Stimulated activated CD4-positive, alpha-beta T cell treated with anti-CD3 and anti-CD28 coated beads, Interleukin-4, amount 100 ng/mL, for 48 hours (primary cell): ENCODE measurements at regions not wholly inside any gene's neighbourhood (a gene's known extent, or its start where the extent isn't known, plus 50 kb on each side); places are given as distances from the start of the nearest gene placed in this dataset.
A peak's percentile ranks its signal among the peaks of the same experiment; 100 is the strongest.
"Not testable (repeated sequence)": the region's sequence is repeated elsewhere in the genome, so short reads cannot be mapped to it uniquely, and the experiment has no call there.

ENCODE experiments used
- DNase-seq, 2 donors: peaks; one replicate each; pipeline ENCODE4 v3.0.0-alpha.2; 2020; ENCODE audit warnings: low read depth in 2 of 2

DNA sequence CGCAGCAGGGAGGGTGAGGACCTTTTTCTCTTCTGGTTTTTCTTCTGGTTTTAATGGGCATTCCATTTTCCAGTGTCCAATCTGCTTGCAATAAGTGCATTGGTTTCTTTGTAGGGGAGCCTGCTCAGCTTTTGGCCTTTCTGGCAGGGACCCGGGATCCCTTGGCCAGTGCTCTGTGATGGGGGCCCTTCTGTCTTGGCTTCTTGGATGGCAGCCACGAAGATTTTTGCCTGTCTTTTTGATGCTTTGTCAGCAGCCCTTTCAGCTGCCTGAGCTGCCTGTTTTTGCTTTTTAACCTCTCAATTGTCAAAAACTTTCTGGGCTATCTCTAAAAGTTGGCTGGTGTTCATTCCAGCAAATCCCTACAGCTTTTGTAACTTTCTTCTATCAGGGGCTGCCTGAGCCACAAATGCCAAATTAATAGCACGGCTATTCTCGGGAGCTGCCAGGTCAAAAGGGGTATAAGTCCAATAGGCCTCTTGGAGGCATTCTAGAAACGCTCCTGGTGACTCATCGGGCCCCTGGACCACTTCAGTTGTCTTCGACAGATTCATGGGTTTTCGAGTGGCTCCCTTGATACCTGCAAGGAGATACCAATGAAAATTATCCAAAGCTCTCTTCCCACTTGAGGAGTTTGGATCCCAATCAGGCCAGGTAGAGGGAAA, 179.9 kb upstream of the MBL2 start:
- DNase-seq: no peak

DNA sequence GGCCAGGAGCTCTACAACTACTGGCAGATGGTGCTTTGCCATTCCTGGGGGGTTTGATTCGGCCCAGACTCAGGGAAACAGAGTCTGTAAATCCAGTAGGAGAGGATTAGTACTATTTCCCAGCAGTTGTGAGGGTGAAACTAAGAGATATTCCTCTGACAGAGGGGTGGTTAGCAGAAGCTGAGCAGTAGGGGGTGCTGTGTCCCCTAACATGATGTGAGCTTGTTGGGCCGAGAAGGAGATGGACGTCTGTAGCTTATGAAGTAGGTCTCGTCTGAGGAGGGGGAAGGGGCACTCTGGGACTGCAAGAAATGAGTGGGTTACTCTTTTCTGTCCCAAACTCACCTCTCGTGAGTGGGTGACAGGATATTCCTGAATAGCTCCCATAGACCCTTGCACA, 179.2 kb upstream of the MBL2 start:
- DNase-seq: peak in 1 of 2 donors; percentile 1

DNA sequence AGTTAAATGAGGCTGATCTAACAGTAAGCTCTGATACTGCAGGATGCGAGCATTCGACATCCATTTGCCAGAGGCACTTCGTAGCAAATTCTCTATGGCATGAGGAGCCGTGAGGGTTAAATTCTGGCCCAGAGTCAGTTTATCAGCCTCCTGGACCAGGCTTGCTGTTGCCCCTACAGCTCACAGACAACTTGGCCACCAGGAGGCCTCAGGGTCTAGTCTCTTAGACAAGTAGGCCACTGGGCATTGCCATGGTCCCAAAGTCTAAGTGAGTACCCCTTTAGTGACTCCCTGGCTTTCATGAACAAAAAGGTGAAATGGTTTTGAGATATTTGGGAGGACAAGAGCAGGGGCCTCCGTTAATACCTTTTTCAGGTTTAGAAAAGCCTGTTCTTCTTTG, 178.0 kb upstream of the MBL2 start:
- DNase-seq: no peak

DNA sequence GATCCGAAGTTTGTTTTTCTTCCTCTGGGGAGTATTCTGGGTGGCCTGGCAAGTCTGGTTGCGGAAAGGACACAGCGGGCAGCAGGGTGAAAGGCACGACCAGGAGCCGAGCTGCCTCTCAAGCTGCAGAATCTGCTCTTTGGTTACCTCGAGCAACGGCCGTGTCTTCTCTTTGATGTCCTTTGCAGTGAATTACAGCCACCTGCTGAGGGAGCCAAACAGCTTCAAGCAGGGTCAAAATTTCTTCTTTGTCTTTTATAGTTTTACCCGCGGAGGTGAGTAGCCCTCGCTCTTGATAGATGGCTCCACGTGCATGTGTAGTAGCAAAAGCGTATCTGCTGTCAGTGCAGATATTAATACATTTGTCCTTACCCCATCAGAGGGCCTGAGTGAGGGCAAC, 177.3 kb upstream of the MBL2 start:
- DNase-seq: no peak

DNA sequence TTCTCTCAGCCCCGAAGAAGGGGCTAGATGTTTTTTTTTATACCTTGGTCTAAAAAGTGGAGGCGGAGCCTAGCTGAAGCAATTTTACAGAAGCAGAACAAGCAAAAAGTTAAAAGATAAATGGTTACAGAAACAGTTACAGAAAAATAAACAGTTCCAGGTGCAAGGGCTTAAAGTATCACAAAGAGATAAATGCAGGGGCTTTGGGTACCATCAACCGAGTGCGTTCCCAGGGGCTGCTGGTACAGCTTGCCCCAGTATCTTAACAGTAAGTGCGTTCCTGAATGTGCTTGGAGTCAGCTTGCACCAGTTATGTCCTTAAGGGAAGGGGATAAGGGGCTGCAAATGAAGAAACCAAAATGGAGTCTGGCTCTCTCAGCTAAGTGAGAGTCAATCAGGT, 173.9 kb upstream of the MBL2 start:
- DNase-seq: no peak

DNA sequence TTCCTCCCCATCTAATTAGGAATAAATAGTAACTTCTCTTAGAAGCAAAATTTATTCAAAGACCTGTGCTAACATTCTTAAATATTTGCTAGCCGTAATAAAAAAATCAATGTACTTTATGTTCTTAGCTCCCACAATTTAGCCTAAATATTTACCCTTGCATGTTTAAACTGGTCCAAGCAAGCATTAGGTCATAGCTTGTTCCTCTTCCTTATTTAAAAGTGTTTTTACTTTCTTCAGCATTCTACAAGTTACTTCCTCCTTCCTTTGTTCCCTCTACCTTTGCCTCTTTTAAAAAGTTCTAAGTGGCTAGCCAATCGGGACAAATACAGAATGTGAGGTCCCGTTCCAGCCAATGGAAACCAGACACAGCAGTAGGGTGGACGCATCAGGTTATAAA, 172.9 kb upstream of the MBL2 start:
- not testable (repeated sequence) for DNase-seq

DNA sequence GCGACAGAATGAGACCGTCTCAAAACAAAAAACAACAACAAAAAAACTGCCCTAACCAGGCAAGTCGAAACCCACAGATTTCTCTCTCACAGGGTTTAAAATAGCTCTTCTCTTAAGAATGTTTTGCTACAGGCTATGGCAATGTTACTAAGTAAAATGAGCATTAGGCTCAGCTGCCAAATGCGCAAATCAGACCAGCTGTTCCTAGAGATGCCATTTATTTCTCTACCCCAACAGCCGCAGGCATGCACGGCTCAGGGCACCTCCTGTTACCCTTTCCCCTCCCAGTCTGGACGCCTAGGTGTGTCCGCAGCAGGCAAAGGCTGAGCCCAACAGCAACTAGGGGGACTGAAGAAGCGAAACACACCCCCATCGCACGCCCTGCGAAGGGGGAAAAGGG, 168.3 kb upstream of the MBL2 start:
- DNase-seq: no peak

DNA sequence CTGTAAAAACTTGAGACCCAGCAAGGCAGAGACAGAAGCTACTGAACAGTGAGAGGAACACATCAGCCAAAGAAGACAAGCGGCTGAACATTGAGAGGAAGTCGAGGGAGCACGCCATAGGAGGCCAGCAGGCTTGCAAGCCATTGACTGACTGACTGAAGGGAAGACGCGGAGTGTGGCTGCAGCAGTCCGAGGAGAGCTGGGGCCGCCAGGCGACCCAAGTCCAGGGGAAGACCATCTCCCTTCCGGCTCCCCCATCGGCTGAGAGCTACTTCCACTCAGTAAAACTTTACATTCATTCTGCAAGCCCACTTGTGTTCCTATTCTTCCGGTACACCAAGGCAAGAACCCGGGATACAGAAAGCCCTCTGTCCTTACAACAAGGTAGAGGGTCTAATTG, 167.3 kb upstream of the MBL2 start:
- no peak for DNase-seq

DNA sequence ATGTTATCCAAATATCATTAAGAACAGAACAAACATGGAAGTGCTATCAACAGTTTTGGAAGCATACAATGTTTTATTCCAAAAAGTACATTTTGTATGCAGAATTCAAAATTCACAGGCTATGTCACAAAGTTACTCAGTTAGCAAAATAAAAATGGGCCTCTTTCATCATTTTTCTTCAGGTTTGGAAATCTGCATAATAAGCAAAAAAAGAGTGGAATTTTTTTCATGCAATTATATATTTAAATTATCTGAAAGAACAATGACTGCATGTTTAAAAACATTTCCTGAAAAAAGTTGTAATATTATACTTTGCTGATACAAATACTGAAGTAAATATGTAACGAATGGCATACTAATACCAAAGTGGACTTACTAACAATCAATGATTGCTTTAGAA, 161.2 kb upstream of the MBL2 start:
- DNase-seq: no peak

DNA sequence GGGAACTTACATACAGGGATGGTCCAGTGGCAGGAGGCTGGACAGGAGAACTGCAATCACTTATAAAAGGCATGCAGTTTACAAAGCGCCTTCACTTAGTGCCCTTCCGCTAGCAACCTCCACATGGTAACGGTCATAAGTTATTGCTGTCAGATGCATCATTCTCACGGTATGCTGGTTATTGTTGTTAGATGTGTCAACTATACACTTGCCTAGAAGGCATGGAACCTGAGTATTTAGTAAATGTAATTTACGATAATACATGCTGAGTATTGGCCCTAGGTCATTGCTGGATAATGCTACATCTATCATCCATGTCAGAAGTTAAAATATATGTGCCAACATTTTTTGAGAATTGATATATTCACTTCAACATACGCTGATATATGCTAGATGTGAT, 155.1 kb upstream of the MBL2 start:
- DNase-seq: no peak

DNA sequence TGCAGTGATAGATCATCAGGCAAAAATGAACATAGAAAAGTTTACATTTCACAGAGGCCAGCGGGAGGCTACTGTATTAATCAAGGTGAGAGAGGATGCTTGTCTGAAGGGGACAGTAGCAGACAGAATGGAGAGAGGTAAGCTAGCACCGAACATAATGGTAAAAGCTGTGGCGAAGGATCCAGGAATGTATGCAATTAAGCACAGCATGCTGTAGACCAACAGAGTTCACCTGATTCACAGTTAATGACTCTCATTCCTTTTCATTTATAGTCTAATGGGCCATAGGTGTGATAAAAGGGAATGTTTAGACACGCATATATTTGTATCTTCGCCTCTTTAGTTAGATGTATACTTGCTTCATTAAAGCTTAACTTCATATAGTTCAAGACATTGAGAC, 150.9 kb upstream of the MBL2 start:
- no peak for DNase-seq

DNA sequence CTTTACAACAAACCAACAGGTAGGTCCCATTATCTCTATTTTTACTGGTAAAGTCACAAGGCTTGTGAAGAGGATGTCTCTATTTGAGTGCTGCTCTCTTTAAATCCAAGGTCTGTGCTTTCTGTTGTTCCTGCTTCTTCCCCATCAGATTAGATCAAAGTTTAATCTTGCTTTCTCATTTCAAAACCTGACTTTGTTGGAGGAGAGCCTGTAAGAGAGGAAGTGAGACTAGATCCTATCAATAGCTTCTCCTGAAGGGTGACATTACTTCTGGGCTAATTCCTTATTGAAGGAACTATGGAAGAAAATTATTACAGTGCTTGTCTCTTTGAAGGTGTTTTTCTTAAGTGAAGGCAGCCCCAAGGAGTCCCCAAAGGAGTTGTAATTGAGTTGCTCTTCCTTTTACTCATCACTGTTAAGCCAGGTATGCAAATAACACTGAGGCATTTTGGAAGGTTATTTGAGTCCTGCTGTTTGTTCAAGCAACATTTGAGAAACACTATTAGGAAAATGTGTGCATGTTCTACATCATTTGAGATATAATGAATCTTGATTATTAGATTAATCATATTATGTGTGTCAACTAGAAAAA, 146.2 kb upstream of the MBL2 start:
- no peak for DNase-seq

DNA sequence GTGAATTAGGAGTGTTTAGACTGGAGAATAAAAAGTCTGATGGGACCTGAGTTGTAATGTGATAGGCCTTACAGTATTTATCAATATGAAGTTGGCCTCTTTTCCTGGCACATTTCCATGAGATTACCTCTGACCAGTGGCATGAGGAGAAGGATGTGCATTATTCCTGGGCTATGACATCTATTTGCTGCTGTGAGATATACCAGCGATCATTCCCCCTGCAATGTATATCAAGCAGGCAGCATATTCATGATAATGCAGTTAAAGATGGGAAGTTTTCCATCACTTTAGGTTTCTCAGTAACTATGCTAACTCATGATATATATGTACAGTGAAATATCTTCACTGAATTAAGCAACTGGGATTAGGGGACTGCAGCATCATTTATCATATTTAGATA, 142.8 kb upstream of the MBL2 start:
- no peak for DNase-seq

DNA sequence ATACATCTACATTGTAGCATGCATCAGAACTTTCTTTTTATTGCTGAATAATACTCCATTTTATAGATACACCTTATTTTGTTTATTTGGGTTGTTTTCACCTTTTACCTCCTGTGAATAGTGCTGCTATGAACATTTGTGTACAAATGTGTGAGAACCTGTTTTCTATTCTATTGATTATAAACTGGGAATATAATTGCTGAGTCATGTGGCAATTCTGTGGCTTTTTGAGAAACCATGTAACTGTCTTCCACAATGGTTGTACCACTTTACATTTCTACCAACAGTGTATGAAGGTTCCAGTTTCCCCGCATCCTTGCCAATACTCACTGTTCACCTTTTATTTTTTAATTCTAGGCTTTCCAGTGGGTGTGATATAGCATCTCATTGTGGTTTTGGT, 138.6 kb upstream of the MBL2 start:
- no peak for DNase-seq

DNA sequence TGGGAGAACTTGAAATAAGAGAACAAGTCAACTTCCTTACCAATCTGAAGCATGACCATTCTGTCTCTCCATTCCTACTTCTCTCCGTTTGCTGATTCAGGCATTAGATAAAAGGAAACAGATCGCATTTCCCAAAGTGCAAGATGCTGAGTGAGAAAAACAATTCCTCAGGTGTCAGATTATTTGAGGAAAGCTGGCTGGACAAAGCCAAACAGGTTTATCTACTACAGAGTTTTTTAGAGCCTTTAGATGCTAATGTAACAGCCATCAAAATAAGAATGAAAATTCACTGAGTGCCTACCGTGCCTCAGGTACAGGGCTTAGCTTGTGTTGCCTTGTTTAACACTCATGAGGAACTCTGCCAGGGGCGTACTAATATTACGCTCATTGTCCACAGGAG, 135.9 kb upstream of the MBL2 start:
- DNase-seq: no peak

DNA sequence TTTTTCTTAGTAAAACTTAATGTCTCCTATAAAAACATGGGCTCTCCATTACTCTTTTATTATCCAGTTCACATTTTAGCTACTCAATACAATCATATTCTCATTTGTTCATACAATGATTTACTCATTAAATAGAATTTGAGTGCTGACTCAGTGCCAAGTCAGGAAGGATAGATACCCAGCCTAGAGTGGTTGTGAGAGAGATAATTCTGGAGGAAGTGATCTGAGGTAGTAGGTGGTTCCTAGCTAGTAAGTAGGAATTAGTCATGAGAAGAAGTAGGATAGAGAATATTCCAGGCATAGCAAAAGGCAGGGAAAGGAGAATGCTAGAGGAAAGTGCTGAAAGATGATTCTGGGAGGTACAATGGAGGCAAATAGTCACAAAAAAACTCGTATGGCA, 133.5 kb upstream of the MBL2 start:
- DNase-seq: no peak

DNA sequence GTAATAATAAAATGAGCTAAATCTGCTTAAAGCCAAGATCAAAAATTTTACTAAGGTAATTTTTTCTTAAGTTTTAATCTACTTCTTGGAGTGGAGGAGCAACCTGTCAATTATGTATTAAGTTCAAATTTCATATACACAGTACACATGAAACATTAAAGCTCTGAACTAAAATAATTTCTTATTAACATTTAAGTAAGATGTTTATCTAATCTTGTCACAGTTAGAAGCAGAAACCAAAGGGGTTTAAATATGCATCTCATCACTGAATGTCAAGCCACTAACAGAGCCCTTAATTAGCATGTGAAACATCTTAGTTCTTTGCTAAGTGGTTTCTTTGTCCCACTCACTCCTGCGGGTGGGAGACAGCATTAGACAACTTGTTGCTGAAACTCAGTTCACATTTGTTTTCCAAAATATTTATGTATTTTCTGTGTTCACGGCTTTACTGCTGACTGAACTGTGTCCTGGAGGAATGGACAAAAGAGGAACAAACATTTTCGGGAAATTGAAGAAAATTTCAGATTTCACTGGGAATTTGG, 130.9 kb upstream of the MBL2 start:
- DNase-seq: no peak

DNA sequence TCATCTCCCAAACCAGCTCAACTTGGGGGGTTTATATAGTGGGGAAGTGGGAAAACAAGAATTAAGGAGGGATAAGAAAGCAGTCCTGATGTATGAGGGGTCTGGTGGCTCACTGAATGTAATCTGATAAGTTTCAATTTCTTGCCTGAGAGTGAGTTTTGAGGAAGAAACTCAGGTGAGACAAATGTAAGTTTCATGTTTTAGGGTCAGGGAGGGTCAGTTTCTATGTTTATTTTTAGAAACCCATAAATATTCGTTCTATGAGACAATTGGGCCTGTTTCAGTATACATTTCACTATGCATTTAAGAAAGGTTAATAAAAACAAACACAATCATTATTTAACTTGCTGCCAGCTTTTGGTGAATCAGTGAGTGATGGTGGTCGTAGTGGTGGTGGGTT, 128.0 kb upstream of the MBL2 start:
- DNase-seq: no peak

DNA sequence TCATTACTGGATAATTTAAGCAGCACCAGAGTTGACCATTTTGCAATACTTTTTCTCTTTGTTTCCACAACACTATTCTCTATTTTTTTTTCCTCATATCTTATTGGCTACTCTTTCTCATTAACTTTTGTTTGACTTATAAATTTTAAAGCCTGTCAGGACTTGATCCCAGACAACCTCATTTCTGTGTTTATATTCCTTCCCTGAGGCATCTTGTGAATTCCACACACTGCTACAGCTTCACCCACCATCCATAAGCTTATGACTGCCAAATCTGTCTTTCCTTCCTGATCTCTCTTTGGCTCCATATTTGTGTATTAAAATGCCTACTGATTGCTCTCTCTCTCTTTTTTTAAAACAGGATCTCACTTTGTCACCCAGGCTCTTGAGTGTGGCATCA, 124.6 kb upstream of the MBL2 start:
- DNase-seq: no peak

DNA sequence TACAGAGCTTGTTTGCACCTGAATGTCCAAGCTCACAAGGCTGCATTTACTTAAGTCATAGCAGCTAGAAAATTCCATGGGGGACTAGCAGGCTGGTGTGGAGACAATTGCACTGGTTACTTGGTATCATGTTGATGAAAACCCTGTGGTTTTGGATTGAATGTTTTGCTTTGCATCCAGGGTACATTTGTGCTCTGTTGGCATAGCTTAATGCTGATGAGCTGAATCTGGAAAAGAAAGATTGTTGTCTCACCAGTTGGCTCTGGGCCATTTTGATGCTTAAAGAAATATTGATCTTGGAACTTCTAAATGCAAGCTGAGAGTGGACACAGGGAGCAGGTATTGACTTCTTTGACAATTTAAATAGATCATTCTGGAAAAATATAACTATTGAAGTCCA, 122.5 kb upstream of the MBL2 start:
- DNase-seq: no peak

DNA sequence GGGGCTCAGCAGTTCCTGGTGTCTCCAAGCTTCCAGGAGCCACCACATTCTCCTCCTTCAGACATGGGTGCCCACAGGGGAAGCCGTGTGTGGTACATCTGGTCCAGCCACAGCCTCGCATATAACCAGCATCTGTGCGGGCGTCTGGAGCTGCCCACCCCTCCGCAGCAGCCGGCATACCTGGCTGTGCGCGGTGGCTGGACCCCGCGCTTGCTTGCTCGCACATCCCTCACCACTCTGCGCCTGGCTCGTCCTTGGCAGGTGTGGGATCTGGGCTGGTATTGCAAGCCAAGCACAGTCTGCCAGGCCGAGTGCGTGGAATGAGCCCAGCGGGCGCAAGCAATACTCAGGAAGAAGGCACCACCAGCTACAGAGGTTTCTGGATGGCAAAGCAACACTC, 117.7 kb upstream of the MBL2 start:
- DNase-seq: no peak

DNA sequence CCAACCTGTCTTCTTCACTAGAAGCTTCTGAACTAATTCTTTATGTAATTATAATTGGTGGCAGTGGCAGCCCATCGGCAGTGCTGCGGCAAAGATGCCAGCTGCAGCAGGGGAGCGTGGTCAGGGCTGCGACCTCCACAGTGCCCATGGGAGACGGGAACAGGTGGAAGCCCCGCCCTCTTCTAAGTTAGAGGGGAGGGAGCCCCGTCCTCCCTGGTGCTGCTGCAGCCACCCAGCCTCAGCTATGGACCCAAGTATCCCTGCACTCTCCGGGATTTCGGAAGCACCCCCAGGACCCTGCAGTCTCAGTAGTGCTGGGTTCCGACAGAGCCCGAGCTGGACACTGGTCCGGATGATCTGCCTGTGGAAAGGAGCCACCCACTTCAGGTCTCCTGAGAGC, 117.0 kb upstream of the MBL2 start:
- no peak for DNase-seq

DNA sequence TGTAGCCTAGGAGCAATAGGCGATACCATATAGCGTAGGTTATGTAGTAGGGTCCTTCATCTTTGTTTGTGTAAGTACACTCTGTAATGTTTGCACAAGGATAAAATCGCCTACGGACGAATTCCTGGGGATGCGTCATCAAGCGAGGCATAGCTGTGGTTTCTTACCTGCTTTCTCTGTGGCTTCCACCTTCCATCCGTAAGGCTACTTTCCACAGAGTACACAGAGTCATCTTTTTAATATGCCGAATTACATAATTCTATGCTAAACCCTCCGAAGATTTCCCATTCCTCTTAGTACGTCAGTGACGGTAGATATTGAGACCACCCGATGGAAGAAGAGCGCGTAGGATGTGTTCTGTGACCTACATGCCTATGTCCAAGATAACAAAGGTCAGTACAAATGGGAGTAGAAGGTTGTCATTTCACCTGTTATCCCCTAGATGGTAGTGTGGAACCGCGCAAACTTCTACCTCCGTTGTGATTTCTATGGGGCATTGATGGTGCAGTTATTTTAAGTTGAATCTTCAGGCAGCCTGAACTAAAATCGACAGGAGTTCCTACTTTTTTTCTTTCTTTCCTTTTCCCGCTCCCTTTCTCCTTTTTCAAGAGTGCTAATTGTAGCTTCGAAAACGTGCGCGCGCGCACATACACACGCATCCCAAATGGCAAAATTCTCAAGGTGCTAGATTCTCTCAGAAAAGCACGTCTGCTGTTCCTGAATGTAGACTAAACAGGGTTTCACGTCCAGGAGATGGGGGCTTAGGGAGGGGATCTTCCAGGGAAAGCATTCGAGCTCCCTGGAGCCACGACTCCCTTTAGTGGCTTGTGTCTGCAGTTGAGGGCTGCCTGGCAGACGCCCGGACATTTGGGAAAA, 111.7 kb upstream of the MBL2 start:
- no peak for DNase-seq
